T-helper 22 cell (primary cell): ENCODE measurements at regions not wholly inside any gene's neighbourhood (a gene's known extent, or its start where the extent isn't known, plus 50 kb on each side); places are given as distances from the start of the nearest gene placed in this dataset.
"Not testable (repeated sequence)": the region's sequence is repeated elsewhere in the genome, so short reads cannot be mapped to it uniquely, and the experiment has no call there.

Experiments used
- DNase-seq: peaks from one replicate; pipeline ENCODE4 v3.0.0-alpha.2; 2020; ENCODE audit warnings: low read depth

- DNase-seq: no peak
Observed at GRCh38 chr11:86145439-86146156, 76.7 kb upstream of the PICALM start.

DNA sequence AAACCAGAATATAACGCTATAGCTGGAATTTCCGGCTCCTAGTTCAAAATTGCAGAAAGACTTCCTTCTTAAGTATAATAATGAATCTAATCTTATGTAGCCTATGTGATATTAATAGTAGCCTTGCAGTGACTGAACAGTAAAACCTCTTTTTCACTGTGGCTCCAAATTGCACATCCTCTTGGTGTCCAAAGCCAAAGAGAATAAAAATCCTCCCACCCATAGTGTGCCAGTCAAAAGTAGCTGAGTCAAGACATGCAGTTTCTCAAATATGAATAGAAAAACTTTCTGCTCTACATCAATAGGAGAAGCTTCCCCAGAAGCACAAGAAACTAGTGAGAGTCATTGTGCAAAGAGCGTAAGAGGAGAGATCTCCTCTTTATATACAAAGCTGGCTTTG is 76.0 kb upstream of the PICALM start:
- DNase-seq: no peak

GRCh38 chr11:86144087-86144486 is 75.2 kb upstream of the PICALM start:
- DNase-seq: not testable (repeated sequence)

DNA sequence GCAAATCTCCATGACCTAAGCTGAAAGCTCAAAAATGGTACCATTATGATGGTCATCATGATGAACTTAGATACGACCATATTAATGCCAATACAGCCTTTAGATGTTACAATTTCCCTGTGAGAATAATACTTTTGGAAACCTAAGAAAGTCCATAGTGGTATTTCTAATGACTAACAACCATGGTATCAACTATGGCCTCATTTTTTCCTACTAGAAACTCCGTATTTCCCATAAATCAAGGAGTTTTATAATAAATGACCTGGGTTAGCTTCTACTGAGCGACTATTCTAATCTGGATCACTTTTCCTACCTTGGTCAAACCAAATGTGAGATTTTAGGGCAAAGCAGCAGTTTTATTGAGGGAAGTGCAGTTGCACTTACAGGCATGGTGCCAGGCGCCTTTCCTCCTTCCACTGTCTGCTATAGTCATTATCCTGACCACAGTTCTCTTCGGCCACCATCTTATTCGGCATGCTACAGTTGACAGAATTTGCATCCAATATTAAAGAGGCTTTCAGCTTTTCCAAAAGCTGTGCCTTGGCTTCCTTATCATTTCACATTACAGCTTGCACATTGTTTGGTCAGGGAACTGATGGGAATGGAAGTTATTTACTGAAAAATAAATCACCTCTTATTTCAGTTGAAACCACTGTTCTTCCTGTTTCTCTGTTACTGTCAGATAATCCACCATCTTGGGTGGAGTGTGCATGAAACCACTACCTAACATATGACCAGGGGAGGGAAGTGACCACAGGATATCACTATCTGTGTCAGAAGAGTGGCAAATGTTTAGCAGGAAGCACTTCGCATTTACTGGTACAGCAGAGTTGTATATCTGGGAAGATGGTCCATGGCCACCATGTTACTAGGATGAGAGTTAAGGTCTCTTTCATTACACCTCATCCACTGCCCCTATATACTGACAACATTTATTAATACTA is 74.5 kb upstream of the PICALM start:
- no peak for DNase-seq

DNA sequence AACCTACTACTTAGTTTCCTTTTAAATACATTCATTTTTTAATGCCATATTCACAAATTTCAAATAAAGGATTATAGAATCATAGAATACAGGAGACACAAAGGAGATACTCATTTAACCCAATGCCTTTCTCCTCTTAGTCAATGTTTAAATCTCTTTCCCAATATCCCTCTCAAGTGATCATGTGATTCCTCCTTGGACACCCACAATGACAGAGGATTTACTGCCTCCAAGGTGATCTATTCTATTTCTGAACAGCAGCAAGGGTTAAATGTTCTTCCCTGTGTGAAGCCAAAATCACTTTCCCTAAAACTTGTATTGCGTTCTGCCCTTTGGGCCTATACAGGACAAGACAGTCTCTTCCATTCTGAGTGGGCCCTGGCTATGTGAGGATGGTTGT is 73.3 kb upstream of the PICALM start:
- DNase-seq: no peak

DNA sequence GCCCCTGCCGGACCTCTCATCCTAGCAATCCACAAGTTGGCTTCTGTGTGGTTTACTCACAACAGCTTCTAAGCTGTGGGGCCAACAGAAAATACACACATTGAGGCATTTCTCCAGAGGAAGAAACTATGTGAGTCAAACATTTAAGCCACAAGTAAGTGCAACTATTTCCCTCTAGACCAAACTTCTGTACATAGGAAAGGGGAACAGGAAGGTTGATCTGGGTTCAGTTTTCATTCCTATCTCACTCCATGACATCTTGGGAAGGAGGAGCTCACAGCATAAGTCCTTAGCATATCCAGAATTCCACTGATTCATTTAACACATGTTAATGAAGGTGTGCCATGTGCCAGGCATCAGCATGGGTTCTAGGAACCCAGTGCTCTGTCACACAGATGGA is 72.8 kb upstream of the PICALM start:
- no peak for DNase-seq

GRCh38 chr11:86140334-86140990 is 71.6 kb upstream of the PICALM start:
- DNase-seq: no peak

- no peak for DNase-seq
Observed at GRCh38 chr11:86138958-86139357, 70.1 kb upstream of the PICALM start.

DNA sequence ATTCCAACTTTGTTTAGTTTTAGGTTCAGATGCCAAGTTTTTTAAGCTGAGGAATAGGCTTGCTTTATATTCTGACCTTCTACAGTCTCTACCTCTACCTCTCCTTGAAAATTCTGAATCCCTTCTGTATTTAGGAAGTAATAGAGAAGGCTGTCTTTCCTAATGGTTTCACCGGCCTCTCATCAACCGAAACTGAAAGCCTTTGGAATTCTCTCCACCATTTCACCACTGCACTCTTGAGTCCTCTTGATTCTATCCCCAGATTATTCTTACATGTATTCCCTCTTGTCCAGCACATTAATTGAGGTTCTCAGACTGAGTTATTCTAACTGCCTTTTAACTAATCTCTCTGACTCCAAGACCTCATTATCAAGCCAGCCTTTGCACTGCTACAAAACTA is 67.7 kb upstream of the PICALM start:
- no peak for DNase-seq

DNA sequence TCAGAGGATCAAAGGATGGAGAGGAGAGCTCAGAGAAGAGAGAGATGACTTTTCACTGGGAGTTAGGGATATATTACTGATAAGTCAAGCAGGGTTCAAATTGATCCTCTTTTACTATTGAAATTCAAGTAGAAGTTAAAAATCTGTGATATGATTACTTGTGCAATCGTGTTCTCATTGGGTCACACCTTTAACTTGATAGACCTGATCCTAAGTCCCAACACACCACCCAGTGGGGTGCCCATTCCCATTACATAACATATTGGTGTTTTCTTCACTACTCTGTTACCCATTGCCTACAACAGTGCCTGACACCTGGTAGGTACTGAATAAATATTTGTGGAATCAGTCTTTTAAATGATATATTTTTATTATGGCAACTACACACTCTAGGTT is 66.4 kb upstream of the PICALM start:
- DNase-seq: no peak

DNA sequence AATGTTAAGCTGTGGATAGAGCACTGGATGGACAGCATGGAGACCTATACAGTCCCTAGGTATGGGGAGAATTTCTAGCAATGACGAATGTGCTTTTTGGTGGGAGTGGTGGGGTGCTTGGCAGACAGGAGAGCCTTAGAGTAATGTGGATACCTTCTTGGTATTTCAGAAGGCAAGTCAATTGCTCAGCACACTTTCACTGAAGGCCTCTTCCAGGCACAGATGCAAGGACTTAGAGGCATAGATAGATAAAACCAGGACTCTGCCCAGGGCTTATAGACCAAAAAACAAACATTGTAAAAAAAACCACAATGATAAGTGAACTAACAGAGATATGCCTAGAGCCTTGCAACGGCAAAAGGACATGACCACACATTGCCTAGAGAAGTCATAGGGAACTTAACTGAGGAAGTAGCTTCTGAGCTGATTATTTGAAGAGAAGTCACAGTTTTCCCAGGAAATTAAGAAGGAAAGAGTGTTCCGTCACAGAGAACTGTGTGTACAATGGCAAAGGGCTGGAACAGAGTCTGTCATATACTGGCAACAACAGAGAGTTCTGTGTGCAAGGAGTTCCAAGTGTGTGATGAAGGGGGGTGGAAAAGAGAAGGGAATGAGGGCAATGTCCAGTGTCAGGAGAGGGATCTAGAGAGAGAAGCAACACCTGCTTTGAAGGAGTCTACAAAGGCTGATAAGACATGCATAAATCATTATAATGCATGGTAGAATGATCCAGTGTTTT is 65.9 kb upstream of the PICALM start:
- no peak for DNase-seq

- DNase-seq: no peak
Observed at GRCh38 chr11:86132667-86133249, 63.9 kb upstream of the PICALM start.

- no peak for DNase-seq
Observed at GRCh38 chr11:86129740-86130540, 61.1 kb upstream of the PICALM start.

DNA sequence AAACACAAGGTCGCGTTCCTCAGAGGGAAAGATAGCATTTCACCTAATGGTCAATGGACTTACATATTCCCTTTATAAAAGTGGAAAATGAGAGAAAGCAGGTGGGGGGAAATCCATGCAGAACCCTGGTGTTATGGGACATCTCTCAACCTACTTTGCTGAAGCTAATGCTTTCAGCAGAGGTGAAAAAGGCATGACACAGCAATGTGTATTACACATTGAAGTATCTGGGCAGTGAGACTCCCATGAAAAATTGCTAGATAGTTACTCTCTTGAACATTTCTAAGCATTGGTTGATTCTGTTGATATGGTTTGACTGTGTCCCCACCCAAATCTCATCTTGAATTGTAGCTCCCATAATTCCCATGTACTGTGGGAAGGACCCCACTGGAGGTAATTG is 60.0 kb upstream of the PICALM start:
- no peak for DNase-seq

- no peak for DNase-seq
Observed at GRCh38 chr11:86126862-86127261, 58.0 kb upstream of the PICALM start.

DNA sequence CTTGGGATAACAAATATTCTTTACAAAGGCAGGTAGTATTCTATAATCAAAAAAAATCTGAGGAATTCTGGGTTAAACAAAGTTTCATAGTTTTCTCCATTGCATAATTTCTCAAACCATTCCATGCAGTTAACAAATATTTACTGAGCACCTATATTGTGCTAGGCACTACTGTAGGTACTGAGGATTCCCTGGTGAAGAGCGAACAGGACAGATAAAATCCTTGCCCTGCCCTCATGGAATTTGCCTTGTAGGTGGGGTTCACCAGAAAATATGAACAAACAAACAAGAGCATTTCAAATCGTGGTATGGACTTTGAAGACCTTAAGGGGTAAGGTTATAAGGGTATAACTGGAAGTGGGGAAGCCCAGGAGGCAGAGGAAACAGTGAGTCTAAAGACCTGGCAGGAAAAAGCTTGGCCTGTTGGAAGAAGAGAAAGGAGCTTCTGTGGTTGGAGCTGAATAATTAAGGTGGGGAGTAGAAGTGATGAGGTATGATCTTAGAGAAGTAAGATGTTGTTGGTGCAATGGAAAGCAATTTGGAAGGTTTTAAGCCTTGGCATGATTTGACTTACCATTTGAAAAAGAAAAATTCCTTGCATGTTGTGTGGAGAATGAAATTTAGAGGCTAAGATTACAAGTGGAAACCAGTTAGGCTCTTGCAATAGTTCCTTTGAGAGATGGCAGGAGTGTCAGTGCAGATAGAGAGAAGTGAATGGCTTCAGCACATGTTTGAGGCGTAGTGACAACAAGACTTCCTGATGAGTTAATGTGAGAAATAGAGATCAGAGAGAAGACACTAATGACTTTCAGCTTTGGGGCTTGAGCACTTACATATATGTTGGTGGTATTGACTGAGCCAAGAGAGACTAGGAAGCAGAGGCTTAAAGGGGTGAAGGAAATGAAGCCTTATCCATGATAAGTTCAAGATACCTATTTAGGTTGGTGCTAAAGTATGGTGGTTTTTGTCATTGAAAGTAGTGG is 55.7 kb upstream of the PICALM start:
- DNase-seq: no peak

DNA sequence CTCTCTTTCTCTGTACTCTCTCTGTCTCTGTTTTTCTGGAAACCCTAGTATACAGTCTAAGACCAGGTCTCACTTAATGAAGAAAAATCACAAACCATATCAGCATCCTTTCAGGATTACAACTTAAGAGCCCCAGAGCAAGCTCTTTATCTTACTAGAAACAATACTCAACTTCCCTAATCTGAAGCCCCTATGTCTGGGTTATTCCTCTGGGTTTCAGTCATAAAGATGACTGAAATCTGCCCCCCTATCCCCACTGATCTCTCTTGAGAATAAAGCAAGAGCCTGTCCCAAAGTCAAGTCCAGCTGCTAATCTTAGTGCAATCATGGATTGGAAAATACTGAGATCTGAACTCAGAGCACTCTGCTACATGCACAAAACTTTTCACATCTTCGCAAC is 53.9 kb upstream of the PICALM start:
- DNase-seq: no peak

DNA sequence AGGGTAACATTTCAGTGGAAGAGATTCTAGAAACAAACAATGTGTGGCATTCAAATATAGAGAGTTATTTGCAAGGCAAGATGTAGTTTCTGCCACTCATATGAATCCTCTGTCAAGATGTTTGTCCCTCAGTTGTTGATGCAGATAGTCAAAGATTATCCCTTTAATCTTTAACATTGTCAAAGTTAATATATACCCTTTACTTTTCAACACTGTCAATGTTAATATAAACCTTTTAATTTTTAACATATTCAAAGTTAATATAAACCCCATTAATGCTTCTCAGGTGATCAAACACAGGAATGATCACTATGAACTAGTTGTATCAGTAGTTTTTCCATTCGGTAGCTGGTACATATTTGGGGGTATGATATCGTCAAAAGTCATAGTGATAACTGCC is 51.9 kb upstream of the PICALM start:
- no peak for DNase-seq

DNA sequence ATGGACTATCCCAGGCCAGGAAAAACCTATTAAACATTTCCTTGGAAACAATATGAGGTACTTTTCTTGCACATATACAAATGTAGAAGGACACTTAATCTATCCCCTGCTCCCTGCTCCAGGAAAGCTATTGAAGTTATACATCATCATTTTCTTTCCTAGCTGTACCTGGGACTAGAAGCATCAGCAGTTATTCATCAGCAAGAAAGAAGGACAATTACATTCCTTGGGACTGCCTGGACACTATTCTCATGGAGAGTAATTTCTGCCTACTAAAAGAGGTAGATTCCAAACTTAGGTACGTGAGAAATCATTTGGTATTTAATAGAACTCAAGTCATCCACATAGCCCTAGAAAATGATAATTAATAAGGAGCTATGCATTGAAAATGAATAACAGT is 51.0 kb upstream of the PICALM start:
- no peak for DNase-seq

GRCh38 chr11:86119077-86119476 is 50.2 kb upstream of the PICALM start:
- DNase-seq: no peak
